ENCODE measurements at regions not wholly inside any gene's neighbourhood (a gene's known extent, or its start where the extent isn't known, plus 50 kb on each side); places are given as distances from the start of the nearest gene placed in this dataset.

- TF ChIP-seq FOXM1 (IDR thresholded peaks at IDR 0.05; ENCODE audit: low read depth) (no peak), EZH2phosphoT487 (IDR thresholded peaks at IDR 0.05; ENCODE audit: borderline replicate concordance, low read depth) (no peak), FOSL2 (IDR thresholded peaks at IDR 0.05; ENCODE audit: borderline replicate concordance, low read depth) (no peak)
- POLR2A ChIA-PET, result interaction anchor here (0.6 kb wide), 1 partner anchor 51 kb away, joined by 3 read pairs; no protein-coding TSS in a partner anchor
- CTCF ChIA-PET, result interaction anchor here (0.9 to 1.3 kb wide), 3 partner anchors 24 to 205 kb away, joined by 3 to 5 read pairs (median 4); no protein-coding TSS in a partner anchor
- no peak overlapping the region for H3K4me2 ChIP-seq
- H3K4me3 ChIP-seq (ENCODE audit: low read depth in 2 of 2, low read length in 1 of 2), result no peak overlapping the region
- H3K9me2 ChIP-seq, result no peaks in the 10 kb centered on the region
- DNase-seq, result no peak
- no peaks in the 10 kb centered on the region for H3K4me1 ChIP-seq (ENCODE audit: control insufficient read depth in 1 of 2, insufficient read depth in 2 of 2, low read depth in 1 of 2, low read length in 1 of 2)
- WGBS (ENCODE audit: low lambda C conversion rate), result 73% methylated on average over 15 of the region's 15 CpGs
- H2AFZ ChIP-seq (ENCODE audit: low read depth), result no peak overlapping the region
- no peaks in the 10 kb centered on the region for H3K36me3 ChIP-seq (replicated peaks in 1 of 2; ENCODE audit: control insufficient read depth in 1 of 2, insufficient read depth in 2 of 2, low read length in 1 of 2)
- no peaks in the 10 kb centered on the region for H3K79me2 ChIP-seq (ENCODE audit: insufficient read depth)
- no peak overlapping the region for H3K27ac ChIP-seq (ENCODE audit: low read depth in 2 of 2, low read length in 1 of 2)
- H3F3A ChIP-seq (replicated peaks; ENCODE audit: insufficient read depth), result no peaks in the 10 kb centered on the region
- H3K9ac ChIP-seq, result no peak overlapping the region
- H3K9me3 ChIP-seq, result no peaks in the 10 kb centered on the region
- H3K27me3 ChIP-seq (ENCODE audit: insufficient read depth), result no peaks in the 10 kb centered on the region
- H4K20me1 ChIP-seq (ENCODE audit: insufficient read depth), result no peaks in the 10 kb centered on the region
These were observed 67.6 kb upstream of the SLC25A33 start for GRCh38 chr1:9471679-9472078.

GRCh38 chr1:9472386-9473031 lies 66.8 kb upstream of the SLC25A33 start:
- Histone ChIP-seq H3K4me2 (no peak overlapping the region), H3K9me3 (no peaks in the 10 kb centered on the region), H3K36me3 (replicated peaks in 1 of 2; ENCODE audit: control insufficient read depth in 1 of 2, insufficient read depth in 2 of 2, low read length in 1 of 2) (no peaks in the 10 kb centered on the region), H3K79me2 (ENCODE audit: insufficient read depth) (no peaks in the 10 kb centered on the region), H3F3A (replicated peaks; ENCODE audit: insufficient read depth) (no peaks in the 10 kb centered on the region), H3K9ac (no peak overlapping the region), H3K27me3 (ENCODE audit: insufficient read depth) (no peaks in the 10 kb centered on the region), H4K20me1 (ENCODE audit: insufficient read depth) (no peaks in the 10 kb centered on the region), H3K4me1 (ENCODE audit: control insufficient read depth in 1 of 2, insufficient read depth in 2 of 2, low read depth in 1 of 2, low read length in 1 of 2) (no peaks in the 10 kb centered on the region), H2AFZ (ENCODE audit: low read depth) (no peak overlapping the region), H3K9me2 (no peaks in the 10 kb centered on the region), H3K4me3 (ENCODE audit: low read depth in 2 of 2, low read length in 1 of 2) (no peak overlapping the region), H3K27ac (ENCODE audit: low read depth in 2 of 2, low read length in 1 of 2) (no peak overlapping the region)
- WGBS (ENCODE audit: low lambda C conversion rate), result 77% methylated on average over 7 of the region's 13 CpGs
- DNase-seq, result peak; percentile 3
- ChIA-PET CTCF (interaction anchor here (0.9 to 1.3 kb wide), 3 partner anchors 23 to 205 kb away, joined by 3 to 5 read pairs (median 4); no protein-coding TSS in a partner anchor), POLR2A (no interaction called here)
- TF ChIP-seq YY1 (IDR thresholded peaks at IDR 0.05; ENCODE audit: low read depth), result no peak
- TF ChIP-seq ZBTB33 (IDR thresholded peaks at IDR 0.05; ENCODE audit: borderline replicate concordance, low read depth), result no peak
- no peak for TF ChIP-seq NRF1 (IDR thresholded peaks at IDR 0.05; ENCODE audit: low read depth, low read length)
- TF ChIP-seq EZH2phosphoT487 (IDR thresholded peaks at IDR 0.05; ENCODE audit: borderline replicate concordance, low read depth), result no peak
- TF ChIP-seq GATA2 (CRISPR knock-in tag; IDR thresholded peaks at IDR 0.05), result no peak
- no peak for TF ChIP-seq MXI1 (IDR thresholded peaks at IDR 0.05; ENCODE audit: low read depth, low read length)
- TF ChIP-seq CTCF (IDR thresholded peaks at IDR 0.05), result no peak
- no peak for TF ChIP-seq GABPA (IDR thresholded peaks at IDR 0.05; ENCODE audit: low read depth)
- TF ChIP-seq TAF1 (IDR thresholded peaks at IDR 0.05; ENCODE audit: borderline replicate concordance, low read depth, low read length), result no peak
- TF ChIP-seq ELF1 (IDR thresholded peaks at IDR 0.05), result no peak
- no peak for TF ChIP-seq RAD21 (IDR thresholded peaks at IDR 0.05; ENCODE audit: low read length)
- TF ChIP-seq FOXJ3 (CRISPR knock-in tag; IDR thresholded peaks at IDR 0.05), result no peak
- no peak for TF ChIP-seq IRF3 (IDR thresholded peaks at IDR 0.05; ENCODE audit: low read depth, low read length)
- no peak for TF ChIP-seq EP300 (IDR thresholded peaks at IDR 0.05; ENCODE audit: borderline replicate concordance in 1 of 2, low read depth in 1 of 2, low read length in 1 of 2)
- TF ChIP-seq SMC3 (IDR thresholded peaks at IDR 0.05; ENCODE audit: low read depth, low read length), result no peak
- no peak for TF ChIP-seq MAX (IDR thresholded peaks at IDR 0.05; ENCODE audit: low read depth)
